Vagina (tissue), 2 donors: ENCODE measurements at regions not wholly inside any gene's neighbourhood (a gene's known extent, or its start where the extent isn't known, plus 50 kb on each side); places are given as distances from the start of the nearest gene placed in this dataset.

Source experiments
- DNase-seq, 2 donors: peaks; one replicate each; pipeline ENCODE4 v3.0.0-alpha.2; 2017; ENCODE audit errors: extremely low spot score in 2 of 2
- H3K27ac ChIP-seq: fragments of 200-600 bp; sonication (generic); one replicate; pipeline ENCODE4 v1.5.1; 2019
- H3K27me3 ChIP-seq: fragments of 200-600 bp; sonication (generic); one replicate; pipeline ENCODE4 v1.5.1; 2019
- H3K36me3 ChIP-seq, 2 donors: fragments of 200-600 bp; sonication (generic); one replicate each; pipeline ENCODE4 v1.5.1; 2017 to 2019
- H3K4me1 ChIP-seq: fragments of 200-600 bp; sonication (generic); one replicate; pipeline ENCODE4 v1.5.1; 2019
- H3K4me3 ChIP-seq, 2 donors: fragments of 200-600 bp; sonication (generic); 1 replicate in 1 of 2; 2 replicates in 1 of 2; pipeline ENCODE4 v1.5.1; 2016 to 2019
- H3K9me3 ChIP-seq: fragments of 200-600 bp; sonication (generic); one replicate; pipeline ENCODE4 v1.5.1; 2019
- CTCF ChIP-seq, 3 experiments: fragments of 450-650 bp in 2 of 3; fragments of 200-600 bp in 1 of 3; sonication (generic) in 1 of 3; IDR thresholded peaks; one replicate each; pipeline ENCODE4 v1.5.1; 2017 to 2019; ENCODE audit warnings: antibody characterized with exemption in 3 of 3, mild to moderate bottlenecking in 2 of 3, moderate library complexity in 2 of 3
- POLR2A ChIP-seq, 2 donors: fragments of 450-650 bp; IDR thresholded peaks; one replicate each; pipeline ENCODE4 v1.6.1; 2017; ENCODE audit warnings: antibody characterized with exemption in 2 of 2, mild to moderate bottlenecking in 2 of 2, moderate library complexity in 2 of 2
- POLR2AphosphoS5 ChIP-seq, 2 donors: sonication (generic); formaldehyde crosslinking; IDR thresholded peaks; one replicate each; pipeline ENCODE4 v1.9.0; 2017; ENCODE audit warnings: antibody characterized with exemption in 2 of 2, mild to moderate bottlenecking in 2 of 2, low read depth in 1 of 2; ENCODE audit not compliant: insufficient read depth in 1 of 2
- intact Hi-C: fragments of 100-400 bp; cut with DNase I; formaldehyde crosslinking; loops from one replicate; pipeline ENCODE4 v1.15.1; 2023

DNA sequence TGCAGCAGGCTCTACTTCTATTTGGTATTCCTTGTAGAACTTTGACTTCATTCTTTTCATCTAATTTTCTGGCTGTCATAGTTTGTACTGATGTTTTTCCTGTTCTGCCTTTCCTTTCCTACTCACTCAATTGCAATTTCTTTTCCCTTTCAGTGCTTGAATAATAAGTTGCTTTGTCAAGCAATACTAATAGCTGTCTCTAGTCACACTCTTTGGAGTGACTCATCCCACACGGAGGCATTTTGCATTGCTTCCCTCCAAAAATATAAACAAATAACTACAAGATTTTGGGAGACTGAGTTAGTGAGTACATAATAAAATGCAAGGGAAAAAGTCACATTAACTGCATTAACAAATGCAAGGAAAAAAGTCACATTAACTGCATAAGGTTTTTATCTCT is 465.9 kb downstream of the CDH9 start:
- DNase-seq: no peak
- Histone ChIP-seq H3K36me3 (no peaks in the 10 kb centered on the region), H3K27me3 (no peaks in the 10 kb centered on the region), H3K9me3 (no peaks in the 10 kb centered on the region), H3K27ac (no peak overlapping the region), H3K4me1 (peaks cover 3% of the 10 kb centered on the region), H3K4me3 (no peak overlapping the region)
- intact Hi-C loops: no loop called here
- TF ChIP-seq POLR2A (IDR thresholded peaks at IDR 0.05): no peak
- no peak for TF ChIP-seq POLR2AphosphoS5 (IDR thresholded peaks at IDR 0.05; ENCODE audit: insufficient read depth in 1 of 2, low read depth in 1 of 2)
- TF ChIP-seq CTCF (IDR thresholded peaks at IDR 0.05): no peak

DNA sequence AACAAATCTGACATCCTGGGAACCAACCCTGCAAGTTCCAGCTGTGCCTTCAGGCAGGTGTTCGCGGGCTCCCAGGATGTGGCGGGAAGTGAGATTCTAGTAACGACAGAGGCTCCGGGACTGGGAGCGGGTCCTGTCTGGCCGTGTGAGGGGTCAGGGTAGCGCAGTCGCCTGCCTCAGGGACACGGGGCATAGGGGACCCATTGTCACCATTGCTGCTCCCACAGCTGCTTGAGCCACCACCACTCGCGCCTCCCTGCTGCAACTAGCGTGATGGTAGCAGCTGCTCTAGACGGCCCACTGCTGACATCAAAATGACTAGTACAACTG is 468.5 kb downstream of the CDH9 start:
- no peak for TF ChIP-seq POLR2A (IDR thresholded peaks at IDR 0.05)
- TF ChIP-seq CTCF (IDR thresholded peaks at IDR 0.05): no peak
- TF ChIP-seq POLR2AphosphoS5 (IDR thresholded peaks at IDR 0.05; ENCODE audit: insufficient read depth in 1 of 2, low read depth in 1 of 2): no peak
- Histone ChIP-seq H3K9me3 (no peaks in the 10 kb centered on the region), H3K36me3 (no peaks in the 10 kb centered on the region), H3K4me3 (no peak overlapping the region), H3K4me1 (peaks cover 3% of the 10 kb centered on the region), H3K27me3 (no peaks in the 10 kb centered on the region), H3K27ac (no peak overlapping the region)
- intact Hi-C loops: no loop called here
- DNase-seq: no peak

DNA sequence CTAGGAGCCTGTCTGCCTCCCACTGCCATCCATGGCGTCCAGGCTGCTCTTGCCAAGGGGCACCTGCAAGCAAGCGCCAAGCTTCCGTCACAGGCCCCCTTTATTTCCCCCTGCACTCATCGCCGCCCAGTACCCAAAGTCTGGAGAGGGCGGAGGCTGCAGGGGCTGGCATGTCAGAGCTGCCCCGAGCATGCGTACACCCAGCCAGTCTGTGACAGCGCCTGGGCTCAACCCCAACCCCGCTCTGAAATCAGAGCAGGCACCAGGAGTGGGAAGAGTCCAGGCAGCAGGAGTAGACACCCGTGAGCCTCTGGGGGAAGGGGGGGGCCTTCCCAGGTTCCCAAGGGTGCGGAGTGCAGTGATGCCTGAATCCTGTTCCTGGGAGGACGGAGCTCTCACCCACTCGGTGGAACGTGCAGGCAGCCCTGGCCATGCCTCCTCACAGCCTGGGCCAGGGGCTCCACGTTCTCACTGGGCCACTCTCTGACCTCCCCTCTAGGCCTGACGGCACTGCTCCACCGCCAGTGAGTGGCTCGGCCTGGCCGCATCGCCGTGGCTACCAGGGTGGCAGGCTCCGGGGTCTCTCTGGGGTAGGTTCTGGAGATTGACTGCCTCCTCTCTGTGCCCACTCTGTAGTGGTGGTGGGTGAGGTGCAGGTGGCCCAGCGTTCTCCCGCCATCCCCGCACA is 469.0 kb downstream of the CDH9 start:
- no peaks in the 10 kb centered on the region for H3K9me3 ChIP-seq
- no peaks in the 10 kb centered on the region for H3K27me3 ChIP-seq
- intact Hi-C loops: no loop called here
- no peak for DNase-seq
- no peak overlapping the region for H3K27ac ChIP-seq
- peaks cover 3% of the 10 kb centered on the region for H3K4me1 ChIP-seq
- TF ChIP-seq POLR2AphosphoS5 (IDR thresholded peaks at IDR 0.05; ENCODE audit: insufficient read depth in 1 of 2, low read depth in 1 of 2) (no peak), POLR2A (IDR thresholded peaks at IDR 0.05) (no peak), CTCF (IDR thresholded peaks at IDR 0.05) (no peak)
- H3K36me3 ChIP-seq: no peaks in the 10 kb centered on the region
- no peak overlapping the region for H3K4me3 ChIP-seq

DNA sequence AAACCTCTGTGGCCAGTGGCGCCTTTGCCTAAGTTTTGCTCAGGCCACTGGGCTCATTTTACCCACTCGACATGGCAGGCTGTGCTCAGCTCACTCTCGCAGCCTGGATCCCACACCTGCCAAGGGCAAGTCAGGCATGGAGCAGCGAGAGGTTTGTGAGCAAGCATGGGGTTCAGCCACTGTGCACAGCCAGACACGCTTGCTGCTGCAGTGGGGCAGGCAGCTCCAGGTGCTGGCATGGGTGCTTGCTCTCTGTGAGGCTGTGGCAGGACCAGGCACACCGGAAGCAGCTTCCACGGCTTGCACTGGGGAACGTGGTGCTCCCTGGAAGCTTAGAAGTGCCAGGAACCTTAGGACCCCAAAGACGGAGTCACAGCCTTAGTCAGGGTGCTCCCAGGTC is 470.1 kb downstream of the CDH9 start:
- no peaks in the 10 kb centered on the region for H3K36me3 ChIP-seq

More for the DNA sequence above, 470.1 kb downstream of the CDH9 start:
- intact Hi-C loops: no loop called here
- H3K4me1 ChIP-seq: peaks cover 3% of the 10 kb centered on the region
- no peak for DNase-seq
- no peaks in the 10 kb centered on the region for H3K27me3 ChIP-seq
- H3K9me3 ChIP-seq: no peaks in the 10 kb centered on the region
- TF ChIP-seq POLR2AphosphoS5 (IDR thresholded peaks at IDR 0.05; ENCODE audit: insufficient read depth in 1 of 2, low read depth in 1 of 2) (no peak), POLR2A (IDR thresholded peaks at IDR 0.05) (no peak), CTCF (IDR thresholded peaks at IDR 0.05) (no peak)
- H3K27ac ChIP-seq: no peak overlapping the region
- H3K4me3 ChIP-seq: no peak overlapping the region
